ENCODE measurements at regions not wholly inside any gene's neighbourhood (a gene's known extent, or its start where the extent isn't known, plus 50 kb on each side); places are given as distances from the start of the nearest gene placed in this dataset.

DNA sequence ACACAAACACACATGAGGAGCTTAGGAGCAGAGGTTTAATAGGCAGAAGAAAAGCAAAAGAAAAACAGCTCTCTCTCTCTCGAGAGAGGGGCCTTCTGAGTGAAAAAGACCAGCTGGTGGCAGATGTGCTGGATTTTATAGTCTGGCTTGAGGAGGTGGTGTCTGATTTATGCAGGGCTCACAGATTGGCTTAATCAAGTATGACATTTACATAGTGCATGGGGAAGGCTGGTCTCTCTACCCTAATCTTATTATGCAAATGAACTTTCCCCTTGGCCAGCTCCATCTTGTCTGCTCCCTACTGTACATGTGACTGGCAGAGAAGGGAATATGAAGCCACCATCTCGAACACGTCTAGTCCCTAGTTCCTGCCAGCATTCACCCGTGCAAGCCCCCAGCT lies 219.5 kb upstream of the ZNF804B start:
- WGBS, 3 donors = 18% methylated on average over 4 of the region's 4 CpGs
- Histone ChIP-seq H3K4me1 (ENCODE audit: insufficient read depth) (no peaks in the 10 kb centered on the region), H3K27ac (no peak overlapping the region), H3K9me3 (no peaks in the 10 kb centered on the region), H3K36me3 (no peaks in the 10 kb centered on the region), H3K27me3 (no peaks in the 10 kb centered on the region), H3K4me3 (no peak overlapping the region)
- intact Hi-C loops (cut with DNase I) = no loop called here
- no peak for DNase-seq
- TF ChIP-seq, protein P1, sequence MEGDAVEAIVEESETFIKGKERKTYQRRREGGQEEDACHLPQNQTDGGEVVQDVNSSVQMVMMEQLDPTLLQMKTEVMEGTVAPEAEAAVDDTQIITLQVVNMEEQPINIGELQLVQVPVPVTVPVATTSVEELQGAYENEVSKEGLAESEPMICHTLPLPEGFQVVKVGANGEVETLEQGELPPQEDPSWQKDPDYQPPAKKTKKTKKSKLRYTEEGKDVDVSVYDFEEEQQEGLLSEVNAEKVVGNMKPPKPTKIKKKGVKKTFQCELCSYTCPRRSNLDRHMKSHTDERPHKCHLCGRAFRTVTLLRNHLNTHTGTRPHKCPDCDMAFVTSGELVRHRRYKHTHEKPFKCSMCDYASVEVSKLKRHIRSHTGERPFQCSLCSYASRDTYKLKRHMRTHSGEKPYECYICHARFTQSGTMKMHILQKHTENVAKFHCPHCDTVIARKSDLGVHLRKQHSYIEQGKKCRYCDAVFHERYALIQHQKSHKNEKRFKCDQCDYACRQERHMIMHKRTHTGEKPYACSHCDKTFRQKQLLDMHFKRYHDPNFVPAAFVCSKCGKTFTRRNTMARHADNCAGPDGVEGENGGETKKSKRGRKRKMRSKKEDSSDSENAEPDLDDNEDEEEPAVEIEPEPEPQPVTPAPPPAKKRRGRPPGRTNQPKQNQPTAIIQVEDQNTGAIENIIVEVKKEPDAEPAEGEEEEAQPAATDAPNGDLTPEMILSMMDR (IDR thresholded peaks at IDR 0.05) = no peak
- TF ChIP-seq POLR2A (IDR thresholded peaks at IDR 0.05) (no peak), EP300 (IDR thresholded peaks at IDR 0.05) (no peak)

DNA sequence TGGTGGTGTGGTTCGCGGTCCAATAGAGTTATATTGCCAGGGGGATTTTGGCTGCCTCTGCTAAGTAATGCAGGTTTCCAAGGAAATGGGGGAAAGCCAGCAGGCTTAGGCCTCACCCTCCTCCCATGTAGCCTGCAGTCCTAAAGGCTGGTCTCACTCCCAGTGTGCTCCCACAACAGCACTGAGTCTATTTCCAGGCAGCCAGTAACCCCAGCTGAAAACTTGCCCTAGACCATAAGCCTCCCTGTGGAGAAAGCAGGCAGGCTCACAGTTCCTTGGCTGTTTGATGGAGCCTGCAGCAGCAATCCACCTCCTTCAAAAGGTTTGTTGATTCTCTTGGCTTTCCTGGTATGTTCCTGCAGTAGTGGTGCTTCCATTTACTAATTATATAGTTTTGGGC lies 220.0 kb upstream of the ZNF804B start:
- Histone ChIP-seq H3K36me3 (no peaks in the 10 kb centered on the region), H3K4me3 (no peak overlapping the region), H3K27me3 (no peaks in the 10 kb centered on the region), H3K4me1 (ENCODE audit: insufficient read depth) (no peaks in the 10 kb centered on the region), H3K9me3 (no peaks in the 10 kb centered on the region), H3K27ac (no peak overlapping the region)
- WGBS, 3 donors = 48 to 84% (median 66%) methylated on average over 2 of the region's 2 CpGs
- DNase-seq = no peak
- TF ChIP-seq, protein P1 (IDR thresholded peaks at IDR 0.05) = no peak
- TF ChIP-seq EP300 (IDR thresholded peaks at IDR 0.05) (no peak), POLR2A (IDR thresholded peaks at IDR 0.05) (no peak)
- intact Hi-C loops (cut with DNase I) = no loop called here

DNA sequence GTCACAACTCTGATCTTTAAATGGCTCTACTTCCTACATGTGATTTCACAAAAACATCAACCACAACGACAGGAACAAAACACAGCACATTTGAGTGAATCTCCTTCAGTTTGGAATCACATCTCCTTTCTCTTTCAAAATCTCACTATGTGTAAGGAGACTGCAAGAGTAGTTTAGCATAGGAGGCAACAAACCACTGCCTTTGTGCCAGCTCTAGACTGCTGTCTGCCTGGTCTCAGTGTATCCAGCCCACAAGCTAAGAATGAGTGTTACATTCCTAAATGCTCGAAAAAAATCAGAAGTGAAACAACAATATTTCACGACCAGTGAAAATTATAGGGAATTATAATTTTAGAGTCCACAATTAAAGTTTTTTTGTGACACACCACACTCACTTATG lies 217.0 kb upstream of the STEAP4 start:
- H3K4me3 ChIP-seq = no peak overlapping the region
- H3K9me3 ChIP-seq = no peaks in the 10 kb centered on the region
- no peak for TF ChIP-seq EP300 (IDR thresholded peaks at IDR 0.05)
- TF ChIP-seq POLR2A (IDR thresholded peaks at IDR 0.05) = no peak
- TF ChIP-seq, protein P1 (IDR thresholded peaks at IDR 0.05) = no peak
- 44 to 74% (median 61%) methylated on average over 3 of the region's 3 CpGs for WGBS, 3 donors
- H3K36me3 ChIP-seq = no peaks in the 10 kb centered on the region
- intact Hi-C loops (cut with DNase I) = no loop called here
- DNase-seq = no peak
- no peak overlapping the region for H3K27ac ChIP-seq
- no peaks in the 10 kb centered on the region for H3K4me1 ChIP-seq (ENCODE audit: insufficient read depth)
- H3K27me3 ChIP-seq = no peaks in the 10 kb centered on the region

DNA sequence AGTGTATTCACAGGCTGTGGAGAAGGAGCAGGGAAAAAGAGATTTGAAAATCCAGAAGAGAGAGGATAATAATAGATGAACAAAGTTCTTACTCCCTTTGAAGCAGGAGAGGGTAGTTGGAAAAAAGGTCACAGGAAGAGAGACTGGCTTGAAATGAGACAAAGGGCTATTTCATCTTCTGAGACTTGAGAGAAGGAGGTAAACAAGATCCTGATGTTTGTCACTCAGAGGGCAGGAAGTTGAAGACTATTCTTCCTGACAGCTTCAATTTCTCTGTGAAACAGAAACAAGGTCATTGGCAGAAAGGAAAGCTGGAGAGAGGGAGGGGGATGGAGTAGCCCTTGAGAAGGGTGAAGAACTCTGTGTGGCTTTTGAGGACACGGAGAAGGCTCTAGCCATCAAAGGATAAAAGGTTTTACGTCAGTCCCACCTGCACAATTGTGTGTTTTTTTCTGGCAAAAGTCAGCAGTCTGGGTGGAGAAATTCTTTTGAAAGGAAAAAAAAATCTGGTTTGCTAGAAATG lies 216.1 kb upstream of the STEAP4 start:
- intact Hi-C loops (cut with DNase I) = no loop called here
- Histone ChIP-seq H3K4me1 (ENCODE audit: insufficient read depth) (no peaks in the 10 kb centered on the region), H3K36me3 (no peaks in the 10 kb centered on the region), H3K27me3 (no peaks in the 10 kb centered on the region), H3K27ac (no peak overlapping the region), H3K4me3 (no peak overlapping the region), H3K9me3 (no peaks in the 10 kb centered on the region)
- 36 to 48% (median 40%) methylated on average over 2 of the region's 2 CpGs for WGBS, 3 donors
- no peak for DNase-seq
- TF ChIP-seq POLR2A (IDR thresholded peaks at IDR 0.05) (no peak), EP300 (IDR thresholded peaks at IDR 0.05) (no peak)
- TF ChIP-seq, protein P1 (IDR thresholded peaks at IDR 0.05) = no peak

Data from ovary (tissue), 7 donors.